Activated CD4-positive, alpha-beta T cell treated with anti-CD3 and anti-CD28 coated beads, Interleukin-2, amount 50 U/mL, for 16 hours (primary cell): ENCODE measurements at regions not wholly inside any gene's neighbourhood (a gene's known extent, or its start where the extent isn't known, plus 50 kb on each side); places are given as distances from the start of the nearest gene placed in this dataset.

Experiments
- DNase-seq: peaks from one replicate; pipeline ENCODE4 v3.0.0-alpha.2; 2020

DNA sequence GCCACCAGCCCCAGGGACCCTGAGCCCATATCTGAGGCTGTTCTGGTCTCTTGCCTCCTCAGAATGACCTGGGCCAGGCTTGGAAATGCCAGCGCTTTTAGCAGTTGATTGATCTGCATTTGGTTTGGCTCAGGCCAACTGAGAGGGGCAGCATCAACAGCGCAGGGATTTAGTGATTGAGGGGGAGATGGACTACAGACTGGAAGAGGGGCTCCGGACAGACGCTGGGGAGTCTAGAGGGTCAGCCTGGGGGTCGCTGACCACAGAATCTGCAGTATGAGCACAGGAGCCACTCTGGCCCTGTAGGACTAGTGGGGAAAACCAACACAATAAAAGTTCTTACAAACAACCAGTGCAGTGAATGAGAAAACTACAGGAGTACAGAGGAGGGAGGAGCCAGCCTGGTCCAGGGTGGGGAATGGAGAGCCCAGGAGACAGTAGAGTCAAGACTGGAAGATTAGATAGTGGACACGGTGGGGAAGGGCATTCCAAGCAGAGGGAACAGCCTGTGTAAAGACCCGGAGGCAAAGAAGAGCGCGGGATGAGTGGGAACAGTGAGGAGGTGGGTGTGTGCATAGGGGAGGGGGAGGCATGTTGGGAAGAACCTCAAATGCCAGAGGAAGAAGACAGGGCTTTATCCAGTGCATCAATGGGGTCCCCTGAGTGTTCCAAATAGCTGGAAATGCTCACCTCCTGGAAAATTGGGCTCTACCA lies 128.9 kb downstream of the MRM1 start:
- DNase-seq: no peak

GRCh38 chr17:36730857-36731490 lies 129.6 kb downstream of the MRM1 start:
- DNase-seq: no peak

DNA sequence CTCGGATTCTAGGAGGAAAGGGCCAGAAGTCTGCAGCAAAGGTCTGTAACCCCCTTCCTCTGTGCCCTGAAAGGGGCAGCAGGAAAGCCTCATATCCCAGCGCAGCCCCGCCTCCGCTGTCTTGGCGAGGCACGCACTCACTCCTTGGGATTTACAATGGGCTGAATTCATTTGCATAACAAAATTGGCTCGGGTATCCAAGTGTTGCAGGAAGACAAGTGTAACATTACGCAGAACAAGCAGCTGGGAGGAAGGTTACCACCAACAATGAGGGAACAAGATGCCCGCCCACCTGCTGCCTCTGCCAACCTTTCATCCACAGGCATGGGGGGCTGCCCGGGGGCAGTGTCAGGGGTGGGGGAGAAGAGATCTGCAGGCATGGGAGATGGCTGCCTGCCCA lies 130.4 kb downstream of the MRM1 start:
- DNase-seq: no peak

DNA sequence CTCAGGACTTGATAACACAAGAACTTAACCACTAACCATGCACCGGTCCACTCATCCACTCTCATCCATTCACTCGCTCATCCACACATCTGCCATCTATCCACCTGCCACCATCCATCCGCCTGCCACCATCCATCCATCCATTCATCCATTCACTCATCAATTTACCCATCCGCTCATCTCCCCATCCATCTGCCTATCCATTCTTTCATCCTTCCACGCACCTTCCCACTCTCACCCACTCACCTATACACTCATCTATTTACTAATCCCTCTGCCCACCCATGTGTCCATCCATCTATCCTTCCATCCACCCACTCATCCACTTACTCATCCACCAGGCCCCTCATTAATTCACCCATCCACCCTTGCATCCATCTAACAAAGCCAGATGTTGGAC lies 131.0 kb downstream of the MRM1 start:
- no peak for DNase-seq

GRCh38 chr17:36736201-36737156 lies 135.1 kb downstream of the MRM1 start:
- no peak for DNase-seq

- no peak for DNase-seq
Measured at GRCh38 chr17:36739208-36739607, 137.8 kb downstream of the MRM1 start.

GRCh38 chr17:36740157-36740556 lies 138.8 kb downstream of the MRM1 start:
- DNase-seq: no peak

- DNase-seq: no peak
Measured at GRCh38 chr17:36741019-36741902, 139.9 kb downstream of the MRM1 start.

- no peak for DNase-seq
Measured at GRCh38 chr17:36742267-36743000, 141.1 kb downstream of the MRM1 start.

DNA sequence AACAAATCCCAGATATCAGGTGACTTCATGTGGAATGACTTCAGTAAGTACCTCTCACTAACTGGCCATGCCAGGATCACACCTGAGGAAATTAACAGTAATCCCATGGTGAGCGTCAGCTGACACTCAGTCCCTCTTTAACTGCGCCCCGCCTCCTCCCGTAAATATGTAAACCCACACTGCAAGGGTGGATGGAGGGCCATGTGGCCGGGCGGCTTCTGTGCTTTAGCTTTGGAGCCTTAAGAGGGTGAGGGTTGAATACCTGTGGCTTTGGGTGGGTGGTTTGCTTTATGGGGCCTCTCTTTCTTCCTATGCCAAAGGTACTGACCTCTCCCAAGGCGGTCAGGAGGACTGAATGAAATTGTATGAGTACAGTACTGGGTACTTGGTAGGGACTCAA lies 141.7 kb downstream of the MRM1 start:
- no peak for DNase-seq

DNA sequence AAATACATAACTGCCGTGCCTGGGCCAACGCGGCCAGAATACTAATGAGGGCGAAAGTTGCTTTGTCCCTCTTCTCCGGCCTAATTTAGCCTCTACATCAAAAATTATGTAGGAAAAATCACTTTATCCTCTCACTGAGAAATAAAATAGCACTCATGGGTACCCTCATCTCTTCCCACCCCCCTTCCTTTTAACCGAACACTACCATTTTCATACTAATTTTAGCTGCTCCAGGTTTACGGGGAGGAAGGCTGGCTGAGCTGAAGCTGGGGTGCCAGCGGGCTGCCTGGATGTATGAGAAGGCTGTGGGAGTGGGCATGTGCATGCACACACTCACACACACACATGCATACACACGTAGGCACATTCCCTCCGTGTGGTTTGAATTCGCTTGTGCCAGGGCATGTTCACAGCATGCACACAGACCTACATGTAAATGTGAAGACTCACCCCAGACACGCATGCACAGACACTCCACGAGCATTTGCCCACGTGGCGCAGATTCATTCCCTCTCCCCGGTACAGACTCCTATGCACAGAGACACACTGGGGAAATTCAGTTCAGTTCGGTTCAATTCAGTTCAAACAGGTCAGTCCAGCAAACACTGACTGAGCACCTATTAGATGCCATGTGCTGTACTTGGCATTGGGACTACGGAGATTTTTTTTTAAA lies 145.1 kb downstream of the MRM1 start:
- no peak for DNase-seq

GRCh38 chr17:36747861-36748260 lies 146.5 kb downstream of the MRM1 start:
- no peak for DNase-seq

- DNase-seq: no peak
Measured at GRCh38 chr17:36748272-36748671, 146.9 kb downstream of the MRM1 start.

DNA sequence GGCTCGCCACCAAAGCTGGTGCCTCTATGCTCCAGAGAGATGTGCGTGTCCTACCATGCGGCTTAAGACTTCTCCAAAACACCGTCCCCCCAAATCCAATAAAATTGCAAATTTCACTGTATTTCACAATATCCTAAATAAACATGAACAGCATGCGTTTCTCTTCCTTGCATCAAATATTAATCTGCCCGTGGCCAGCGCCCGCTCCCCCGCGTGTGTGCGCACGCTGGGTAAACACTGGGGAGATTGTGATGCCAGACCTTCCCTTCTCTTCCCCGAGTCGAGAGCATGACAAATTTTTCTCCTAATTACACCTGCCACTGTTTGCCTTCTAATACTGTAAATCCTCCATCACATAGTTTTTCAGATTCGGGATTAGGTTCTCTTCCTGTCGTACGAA lies 148.1 kb downstream of the MRM1 start:
- DNase-seq: no peak

GRCh38 chr17:36750316-36750885 lies 149.0 kb downstream of the MRM1 start:
- DNase-seq: no peak

GRCh38 chr17:36752096-36752888 lies 150.9 kb downstream of the MRM1 start:
- no peak for DNase-seq

DNA sequence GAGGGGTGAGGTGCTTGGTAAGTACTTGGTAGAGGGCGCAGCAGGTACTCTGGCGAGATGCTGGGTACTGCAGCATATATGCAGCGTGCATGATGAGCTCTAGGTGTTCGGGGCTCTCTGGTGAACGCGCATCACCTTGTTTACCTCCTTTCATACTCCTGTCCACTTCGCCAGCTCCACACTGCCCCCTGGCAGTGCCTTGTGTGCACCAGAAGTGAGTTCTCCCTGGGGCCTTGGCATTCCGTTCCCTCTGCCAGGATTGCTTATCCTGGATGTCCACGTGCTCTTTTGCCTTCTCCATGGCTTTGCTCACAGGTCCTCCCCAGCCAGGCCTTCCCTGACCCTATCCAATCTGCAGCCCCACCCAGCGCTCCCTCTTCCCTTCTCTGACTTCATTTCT lies 154.2 kb downstream of the MRM1 start:
- DNase-seq: peak; percentile 29

DNA sequence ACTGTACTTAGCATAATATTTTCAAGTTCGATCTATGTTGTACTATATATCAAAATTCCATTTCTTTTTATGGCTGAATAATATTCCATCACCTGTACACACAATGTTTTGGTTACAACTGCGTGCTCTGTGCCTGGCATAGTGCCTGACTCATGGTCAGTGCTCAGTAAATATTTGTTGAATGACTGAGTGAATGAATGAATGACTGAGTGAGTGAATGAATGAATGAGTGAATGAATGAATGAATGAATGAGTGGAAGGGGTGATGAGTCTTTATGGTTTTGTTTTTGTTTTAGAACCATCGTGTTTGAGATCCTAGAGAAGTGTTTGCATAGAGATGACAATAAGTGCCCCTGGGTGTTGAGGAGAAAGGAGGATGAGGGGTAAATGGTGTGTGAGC lies 155.3 kb downstream of the MRM1 start:
- DNase-seq: no peak

DNA sequence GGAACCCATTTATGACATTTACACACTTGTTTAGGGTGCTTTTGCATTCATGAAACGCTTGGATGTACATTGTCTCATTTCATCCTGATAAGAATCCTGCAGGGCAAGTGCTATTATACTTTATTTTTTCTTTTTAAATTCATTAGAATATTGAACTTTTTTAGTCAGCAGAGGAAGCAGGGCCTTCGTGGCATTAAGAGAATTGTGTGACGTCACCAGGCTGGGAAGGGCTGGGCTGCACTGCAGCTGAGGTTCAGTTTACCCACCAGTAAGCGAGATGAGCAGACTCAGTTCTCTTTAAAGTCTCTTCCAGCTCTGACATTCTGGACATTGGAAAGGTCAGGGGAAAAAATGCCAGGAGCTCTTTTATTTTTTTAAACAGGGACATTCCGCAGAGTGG lies 159.0 kb downstream of the MRM1 start:
- no peak for DNase-seq
